ENCODE measurements at regions not wholly inside any gene's neighbourhood (a gene's known extent, or its start where the extent isn't known, plus 50 kb on each side); places are given as distances from the start of the nearest gene placed in this dataset.

- DNase-seq = no peak
Observed at GRCh38 chr7:80403686-80404241, 108.1 kb downstream of the GNAT3 start.

- no peak for DNase-seq
Observed at GRCh38 chr7:80401708-80402107, 110.2 kb downstream of the GNAT3 start.

GRCh38 chr7:80393786-80394185, 118.1 kb downstream of the GNAT3 start:
- no peak for DNase-seq

- peak in 1 of 2 donors; percentile 60 for DNase-seq
Observed at GRCh38 chr7:80392229-80393169, 119.4 kb downstream of the GNAT3 start.

GRCh38 chr7:80387634-80388193, 124.2 kb downstream of the GNAT3 start:
- DNase-seq = no peak

- DNase-seq = no peak
Observed at GRCh38 chr7:80386686-80387085, 125.2 kb downstream of the GNAT3 start.

GRCh38 chr7:80385508-80385907, 126.4 kb downstream of the GNAT3 start:
- DNase-seq = no peak

GRCh38 chr7:80380957-80381356, 130.9 kb downstream of the GNAT3 start:
- no peak for DNase-seq

GRCh38 chr7:80379034-80379982, 132.6 kb downstream of the GNAT3 start:
- DNase-seq = no peak

- no peak for DNase-seq
Observed at GRCh38 chr7:80374321-80374720, 137.5 kb downstream of the GNAT3 start.

- DNase-seq = no peak
Observed at GRCh38 chr7:80373429-80374032, 138.3 kb downstream of the GNAT3 start.

- DNase-seq = no peak
Observed at GRCh38 chr7:80372415-80372814, 139.4 kb downstream of the GNAT3 start.

- DNase-seq = no peak
Observed at GRCh38 chr7:80370587-80370986, 141.3 kb downstream of the GNAT3 start.

GRCh38 chr7:80369321-80369720, 142.5 kb downstream of the GNAT3 start:
- DNase-seq = no peak

GRCh38 chr7:80362677-80363076, 149.2 kb downstream of the GNAT3 start:
- DNase-seq = no peak

GRCh38 chr7:80362010-80362618, 149.8 kb downstream of the GNAT3 start:
- DNase-seq = no peak

GRCh38 chr7:80359476-80359875, 152.4 kb downstream of the GNAT3 start:
- DNase-seq = no peak

GRCh38 chr7:80359029-80359428, 152.8 kb downstream of the GNAT3 start:
- DNase-seq = no peak

- DNase-seq = no peak
Observed at GRCh38 chr7:80357530-80357929, 154.3 kb downstream of the GNAT3 start.

GRCh38 chr7:80350430-80350829, 161.4 kb downstream of the GNAT3 start:
- no peak for DNase-seq

GRCh38 chr7:80348223-80348622, 163.6 kb downstream of the GNAT3 start:
- DNase-seq = no peak

- no peak for DNase-seq
Observed at GRCh38 chr7:80347173-80347572, 164.7 kb downstream of the GNAT3 start.
